ENCODE measurements at regions not wholly inside any gene's neighbourhood (a gene's known extent, or its start where the extent isn't known, plus 50 kb on each side); places are given as distances from the start of the nearest gene placed in this dataset.

DNA sequence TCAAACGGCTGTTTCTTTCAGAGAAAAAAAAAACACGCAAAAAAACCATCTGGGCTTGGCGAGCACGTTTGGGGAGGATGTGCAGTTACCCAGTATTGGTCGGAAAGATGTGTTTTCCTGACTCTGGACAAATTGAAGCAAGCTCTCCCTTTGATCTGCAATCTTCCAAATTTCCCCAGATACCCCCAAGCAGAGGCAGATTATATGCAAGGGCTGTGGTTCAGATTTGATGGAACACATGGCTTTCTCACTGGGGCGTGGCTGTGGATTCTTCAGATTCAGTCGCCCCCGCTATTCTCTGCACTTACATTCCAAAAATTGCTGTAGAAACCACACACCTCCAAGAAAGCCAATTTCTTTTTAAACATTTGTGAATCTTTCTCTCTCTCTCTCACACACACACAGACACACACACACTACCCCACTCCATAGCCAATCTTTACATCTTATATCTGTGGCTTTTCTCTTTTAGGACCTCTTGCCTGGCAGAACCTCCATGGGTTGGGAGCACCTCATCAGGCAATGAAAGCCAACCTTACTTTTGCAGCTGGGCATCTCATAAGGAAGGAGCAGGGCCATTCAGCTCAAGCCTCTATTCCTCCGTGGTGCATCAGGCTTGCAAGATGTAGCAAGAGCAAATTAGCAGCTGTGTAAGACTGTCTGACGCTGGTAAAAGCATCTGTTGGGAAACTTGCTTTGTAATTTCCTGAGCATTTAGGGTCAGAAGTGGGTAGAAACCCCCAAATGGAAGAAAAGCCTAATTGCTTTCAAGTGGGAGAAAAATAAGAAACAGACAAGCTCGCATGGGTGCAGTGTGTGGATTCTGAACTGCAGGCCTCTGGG, 103.9 kb upstream of the FAM20A start:
- Histone ChIP-seq H3K27ac (no peak overlapping the region), H3K27me3 (no peaks in the 10 kb centered on the region), H3K9ac (ENCODE audit: low read depth in 2 of 2, low read length in 2 of 2) (no peak overlapping the region), H3K4me1 (no peaks in the 10 kb centered on the region), H3K4me3 (no peak overlapping the region), H3K36me3 (no peaks in the 10 kb centered on the region), H3K9me3 (no peaks in the 10 kb centered on the region)
- intact Hi-C loops (cut with DNase I), result no loop called here
- TF ChIP-seq, protein P1, sequence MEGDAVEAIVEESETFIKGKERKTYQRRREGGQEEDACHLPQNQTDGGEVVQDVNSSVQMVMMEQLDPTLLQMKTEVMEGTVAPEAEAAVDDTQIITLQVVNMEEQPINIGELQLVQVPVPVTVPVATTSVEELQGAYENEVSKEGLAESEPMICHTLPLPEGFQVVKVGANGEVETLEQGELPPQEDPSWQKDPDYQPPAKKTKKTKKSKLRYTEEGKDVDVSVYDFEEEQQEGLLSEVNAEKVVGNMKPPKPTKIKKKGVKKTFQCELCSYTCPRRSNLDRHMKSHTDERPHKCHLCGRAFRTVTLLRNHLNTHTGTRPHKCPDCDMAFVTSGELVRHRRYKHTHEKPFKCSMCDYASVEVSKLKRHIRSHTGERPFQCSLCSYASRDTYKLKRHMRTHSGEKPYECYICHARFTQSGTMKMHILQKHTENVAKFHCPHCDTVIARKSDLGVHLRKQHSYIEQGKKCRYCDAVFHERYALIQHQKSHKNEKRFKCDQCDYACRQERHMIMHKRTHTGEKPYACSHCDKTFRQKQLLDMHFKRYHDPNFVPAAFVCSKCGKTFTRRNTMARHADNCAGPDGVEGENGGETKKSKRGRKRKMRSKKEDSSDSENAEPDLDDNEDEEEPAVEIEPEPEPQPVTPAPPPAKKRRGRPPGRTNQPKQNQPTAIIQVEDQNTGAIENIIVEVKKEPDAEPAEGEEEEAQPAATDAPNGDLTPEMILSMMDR (IDR thresholded peaks at IDR 0.05), result no peak
- DNase-seq, result no peak

DNA sequence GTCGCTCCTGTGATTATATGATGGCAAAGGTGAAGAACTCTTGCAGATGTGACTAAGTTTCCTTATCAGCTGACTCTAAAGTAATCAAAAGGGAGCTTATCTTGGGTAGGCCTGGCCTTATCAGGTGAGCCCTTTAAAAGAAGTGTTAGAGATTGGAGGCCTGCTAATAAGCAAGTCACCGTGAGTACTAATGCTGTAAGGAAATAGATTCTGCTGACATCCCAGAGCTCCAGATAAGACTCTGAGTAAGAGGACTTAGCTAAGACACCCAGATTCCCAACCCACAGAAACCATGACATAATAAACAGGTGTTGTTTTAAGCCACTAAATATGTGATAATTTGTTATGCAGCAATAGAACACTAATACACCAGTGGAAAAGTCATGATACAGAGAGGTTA, 99.9 kb upstream of the FAM20A start:
- Histone ChIP-seq H3K9me3 (no peaks in the 10 kb centered on the region), H3K36me3 (no peaks in the 10 kb centered on the region), H3K27me3 (no peaks in the 10 kb centered on the region), H3K4me3 (no peak overlapping the region), H3K27ac (no peak overlapping the region), H3K9ac (ENCODE audit: low read depth in 2 of 2, low read length in 2 of 2) (no peak overlapping the region), H3K4me1 (no peaks in the 10 kb centered on the region)
- no peak for DNase-seq
- TF ChIP-seq, protein P1 (IDR thresholded peaks at IDR 0.05), result no peak
- intact Hi-C loops (cut with DNase I), result no loop called here

DNA sequence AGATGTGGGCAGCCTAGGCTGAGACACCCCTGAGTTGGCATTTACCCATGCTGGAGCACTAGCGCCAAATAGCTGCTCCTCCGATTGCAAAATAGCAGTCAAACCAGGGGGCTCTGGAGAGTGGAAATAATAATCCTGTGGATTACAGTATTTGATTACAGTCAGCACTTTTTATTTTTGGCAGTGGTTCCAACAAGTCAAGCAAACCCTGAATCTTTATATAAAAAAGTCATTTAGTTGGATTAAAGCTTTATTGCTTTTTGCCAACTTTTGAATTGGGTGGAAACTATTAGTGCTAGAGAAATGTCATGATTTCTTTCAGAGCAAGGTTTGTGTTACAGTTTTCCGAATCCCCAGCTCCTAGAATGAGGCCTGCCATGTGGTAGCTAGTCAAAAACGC, 99.3 kb upstream of the FAM20A start:
- TF ChIP-seq, protein P1 (IDR thresholded peaks at IDR 0.05), result no peak
- Histone ChIP-seq H3K4me3 (no peak overlapping the region), H3K36me3 (no peaks in the 10 kb centered on the region), H3K27me3 (no peaks in the 10 kb centered on the region), H3K9ac (ENCODE audit: low read depth in 2 of 2, low read length in 2 of 2) (no peak overlapping the region), H3K27ac (no peak overlapping the region), H3K9me3 (no peaks in the 10 kb centered on the region), H3K4me1 (no peaks in the 10 kb centered on the region)
- no peak for DNase-seq
- intact Hi-C loops (cut with DNase I), result no loop called here

DNA sequence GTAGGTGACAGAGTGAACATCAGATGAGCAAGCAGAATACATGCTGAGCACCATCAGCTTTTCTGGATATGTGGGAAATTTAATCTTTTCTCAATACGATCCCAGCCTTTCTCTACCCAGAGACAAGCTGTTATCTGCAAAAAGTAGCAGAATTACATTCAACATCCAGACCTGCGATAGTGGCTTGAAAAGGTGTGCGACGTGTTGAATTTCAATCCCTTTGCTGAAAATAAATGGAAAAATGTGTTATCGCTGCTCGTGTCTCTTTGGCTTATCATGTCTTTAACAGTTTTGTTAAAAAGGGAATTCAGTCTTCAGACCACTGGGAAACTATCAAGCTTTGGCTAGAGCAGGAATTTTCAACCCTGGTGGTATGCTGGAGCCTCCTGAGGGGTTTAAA, 98.8 kb upstream of the FAM20A start:
- Histone ChIP-seq H3K9ac (ENCODE audit: low read depth in 2 of 2, low read length in 2 of 2) (no peak overlapping the region), H3K9me3 (no peaks in the 10 kb centered on the region), H3K4me3 (no peak overlapping the region), H3K27ac (no peak overlapping the region), H3K4me1 (no peaks in the 10 kb centered on the region), H3K36me3 (no peaks in the 10 kb centered on the region), H3K27me3 (no peaks in the 10 kb centered on the region)
- no peak for DNase-seq
- intact Hi-C loops (cut with DNase I), result no loop called here
- TF ChIP-seq, protein P1 (IDR thresholded peaks at IDR 0.05), result no peak

DNA sequence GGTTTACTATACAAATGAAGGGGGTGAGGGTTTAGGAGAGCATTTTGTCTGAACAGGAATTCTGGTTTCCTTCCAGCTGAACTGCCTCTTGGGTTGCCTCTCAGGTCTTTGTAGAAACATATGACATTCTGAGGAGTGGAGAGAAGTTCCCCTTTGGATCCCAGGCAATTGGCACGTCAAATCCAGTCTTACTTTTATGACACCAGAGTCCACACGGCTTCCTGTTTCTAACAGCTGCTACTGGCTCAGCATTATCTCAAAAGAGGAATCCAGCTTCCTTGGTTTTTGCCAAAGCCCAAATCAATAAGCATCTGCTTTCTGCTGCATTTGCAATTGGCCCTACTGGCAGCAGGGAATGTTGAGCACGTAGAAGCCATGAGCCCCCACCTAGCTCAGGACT, 97.6 kb upstream of the FAM20A start:
- TF ChIP-seq, protein P1 (IDR thresholded peaks at IDR 0.05), result no peak
- no peak overlapping the region for H3K4me3 ChIP-seq
- no peaks in the 10 kb centered on the region for H3K9me3 ChIP-seq
- intact Hi-C loops (cut with DNase I), result no loop called here
- no peaks in the 10 kb centered on the region for H3K36me3 ChIP-seq
- H3K27ac ChIP-seq, result no peak overlapping the region
- H3K27me3 ChIP-seq, result no peaks in the 10 kb centered on the region
- DNase-seq, result peak; percentile 21
- H3K4me1 ChIP-seq, result no peaks in the 10 kb centered on the region
- no peak overlapping the region for H3K9ac ChIP-seq (ENCODE audit: low read depth in 2 of 2, low read length in 2 of 2)

All from colonic mucosa (tissue), 4 donors.